ENCODE measurements at regions not wholly inside any gene's neighbourhood (a gene's known extent, or its start where the extent isn't known, plus 50 kb on each side); places are given as distances from the start of the nearest gene placed in this dataset.
A peak's percentile ranks its signal among the peaks of the same experiment; 100 is the strongest.

GRCh38 chr2:129849559-129850160 is 129.8 kb upstream of the RAB6C start:
- Histone ChIP-seq H3K4me1 (peaks cover 0 to 4% (median 0%) of the 10 kb centered on the region in 3 donors), H3K27me3 (no peaks in the 10 kb centered on the region), H3K27ac (no peak overlapping the region), H3K36me3 (no peaks in the 10 kb centered on the region), H3K4me3 (no peak overlapping the region), H3K9me3 (no peaks in the 10 kb centered on the region)
- DNase-seq (no peak), FAIRE-seq (peak; percentile 96), ATAC-seq (peak; percentile 64 to 96 (median 90))
- WGBS, 2 donors = 17 to 21% methylated on average over 6 of the region's 6 CpGs
- peak; percentile 46 to 68 (median 56) for TF ChIP-seq CTCF (IDR thresholded peaks at IDR 0.05)
- intact Hi-C loops (cut with DNase I) = no loop called here

- Histone ChIP-seq H3K4me1 (no peaks in the 10 kb centered on the region), H3K9me3 (no peaks in the 10 kb centered on the region), H3K27ac (no peak overlapping the region), H3K4me3 (no peak overlapping the region), H3K27me3 (no peaks in the 10 kb centered on the region), H3K36me3 (no peaks in the 10 kb centered on the region)
- 11 to 18% methylated on average over 4 of the region's 4 CpGs for WGBS, 2 donors
- ATAC-seq (peak; percentile 58 to 94 (median 79)), FAIRE-seq (no peak), DNase-seq (peak in 2 of 6 donors; percentile 29 to 49)
- TF ChIP-seq CTCF (IDR thresholded peaks at IDR 0.05) = no peak
- intact Hi-C loops (cut with DNase I) = no loop called here
Measured at GRCh38 chr2:129857200-129857599, 122.3 kb upstream of the RAB6C start.

DNA sequence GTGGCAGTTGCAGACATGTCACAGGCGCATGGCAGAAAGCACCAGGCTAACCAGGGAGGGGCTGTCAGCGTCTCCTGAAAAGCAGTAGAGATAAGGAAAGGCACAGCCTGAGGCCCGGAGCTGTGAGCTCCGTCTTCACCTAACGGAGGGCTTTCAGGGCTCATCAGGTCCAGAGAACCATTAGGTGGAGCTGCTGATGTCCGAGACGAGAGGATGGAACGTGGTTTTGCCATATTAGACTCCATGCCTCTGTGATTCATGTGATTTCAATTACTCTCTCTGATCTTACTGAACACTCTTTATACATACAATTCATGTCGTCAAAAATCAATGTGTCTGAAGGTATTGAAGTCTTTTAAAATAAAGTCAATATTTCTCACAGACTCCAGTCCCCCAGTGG is 120.3 kb upstream of the RAB6C start:
- TF ChIP-seq CTCF (IDR thresholded peaks at IDR 0.05) = no peak
- no peak for FAIRE-seq
- WGBS, 2 donors = 78 to 84% methylated on average over 9 of the region's 9 CpGs

GRCh38 chr2:129860088-129860487 is 119.4 kb upstream of the RAB6C start:
- Histone ChIP-seq H3K4me3 (no peak overlapping the region), H3K27me3 (no peaks in the 10 kb centered on the region), H3K36me3 (no peaks in the 10 kb centered on the region), H3K27ac (no peak overlapping the region), H3K9me3 (no peaks in the 10 kb centered on the region), H3K4me1 (no peaks in the 10 kb centered on the region)
- intact Hi-C loops (cut with DNase I) = no loop called here
- no peak for TF ChIP-seq CTCF (IDR thresholded peaks at IDR 0.05)
- DNase-seq = no peak
- no peak for ATAC-seq
- no peak for FAIRE-seq

More for the DNA sequence above, 120.3 kb upstream of the RAB6C start:
- Histone ChIP-seq H3K4me3 (no peak overlapping the region), H3K27ac (no peak overlapping the region), H3K4me1 (no peaks in the 10 kb centered on the region), H3K36me3 (no peaks in the 10 kb centered on the region), H3K27me3 (no peaks in the 10 kb centered on the region), H3K9me3 (no peaks in the 10 kb centered on the region)
- DNase-seq (no peak), ATAC-seq (no peak)
- intact Hi-C loops (cut with DNase I) = no loop called here

GRCh38 chr2:129861666-129862288 is 117.7 kb upstream of the RAB6C start:
- Histone ChIP-seq H3K9me3 (no peaks in the 10 kb centered on the region), H3K36me3 (no peaks in the 10 kb centered on the region), H3K27ac (no peak overlapping the region), H3K27me3 (no peaks in the 10 kb centered on the region), H3K4me3 (no peak overlapping the region), H3K4me1 (no peaks in the 10 kb centered on the region)
- FAIRE-seq = no peak
- no peak for ATAC-seq
- intact Hi-C loops (cut with DNase I) = no loop called here
- TF ChIP-seq CTCF (IDR thresholded peaks at IDR 0.05) = no peak
- WGBS, 2 donors = 90 to 94% methylated on average over 10 of the region's 10 CpGs
- DNase-seq = peak in 1 of 6 donors; percentile 58

All from pancreas (tissue), 10 donors.